ENCODE measurements at regions not wholly inside any gene's neighbourhood (a gene's known extent, or its start where the extent isn't known, plus 50 kb on each side); places are given as distances from the start of the nearest gene placed in this dataset.

GRCh38 chr19:34844277-34844676 lies 71.3 kb upstream of the ZNF599 start:
- no TSS peak for BruUV-seq (replicated peaks)
- Histone ChIP-seq H3K4me3 (replicated peaks in 1 of 2; ENCODE audit: low read depth in 1 of 2, low read length in 2 of 2) (no peak overlapping the region), H3K36me3 (ENCODE audit: control insufficient read depth in 1 of 2, insufficient read depth in 2 of 2, low read length in 2 of 2) (no peaks in the 10 kb centered on the region), H3K9me2 (ENCODE audit: insufficient read depth) (no peaks in the 10 kb centered on the region), H3K27me3 (ENCODE audit: insufficient read depth, low read length) (peaks cover 8% of the 10 kb centered on the region), H2AFZ (ENCODE audit: low read depth, low read length, poor library complexity, severe bottlenecking) (no peak overlapping the region), H3K79me2 (ENCODE audit: insufficient read depth, low read length) (no peaks in the 10 kb centered on the region), H3K4me2 (ENCODE audit: low read length) (no peak overlapping the region), H3K9me3 (ENCODE audit: control insufficient read depth in 1 of 2, insufficient read depth in 1 of 2, low read depth in 1 of 2, low read length in 2 of 2) (no peaks in the 10 kb centered on the region), H3K4me1 (ENCODE audit: control insufficient read depth in 1 of 2, insufficient read depth in 2 of 2, low read length in 2 of 2) (no peaks in the 10 kb centered on the region), H3K27ac (ENCODE audit: low read depth, low read length) (no peak overlapping the region), H3K9ac (ENCODE audit: low read length) (no peak overlapping the region), H4K20me1 (ENCODE audit: insufficient read depth) (no peaks in the 10 kb centered on the region)
- intact Hi-C loops (cut with micrococcal nuclease) = no loop called here
- no peak for DNase-seq (ENCODE audit: low read depth, low spot score)
- POLR2A ChIA-PET = no interaction called here
- RAD21 ChIA-PET (ENCODE audit: low non-redundant PET in 1 of 2, low total read pairs in 2 of 2, uncharacterized antibody in 2 of 2, unreplicated experiment in 2 of 2) = no interaction called here
- TF ChIP-seq REST (IDR thresholded peaks at IDR 0.05; ENCODE audit: low read depth) (no peak), CBX3 (IDR thresholded peaks at IDR 0.05; ENCODE audit: low read depth) (no peak), SP1 (IDR thresholded peaks at IDR 0.05; ENCODE audit: low read depth) (no peak), EZH2 (IDR thresholded peaks at IDR 0.05) (no peak), JUND (IDR thresholded peaks at IDR 0.05) (no peak), ATF3 (IDR thresholded peaks at IDR 0.05) (no peak), FOSL1 (IDR thresholded peaks at IDR 0.05; ENCODE audit: low read depth) (no peak), ELF1 (IDR thresholded peaks at IDR 0.05; ENCODE audit: borderline replicate concordance, low read depth) (no peak), YY1 (IDR thresholded peaks at IDR 0.05; ENCODE audit: extremely low read depth, insufficient replicate concordance, low read depth, low read length) (no peak), SIN3A (IDR thresholded peaks at IDR 0.05; ENCODE audit: low read depth) (no peak), ZBTB33 (IDR thresholded peaks at IDR 0.05; ENCODE audit: extremely low read depth, insufficient replicate concordance, low read length) (no peak), CTCF (IDR thresholded peaks at IDR 0.05 in 2 of 3, conservative IDR thresholded peaks at IDR 0.05 in 1 of 3; ENCODE audit: borderline replicate concordance in 1 of 3, insufficient read depth in 1 of 3, low read depth in 2 of 3, low read length in 2 of 3) (no peak), POLR2A (IDR thresholded peaks at IDR 0.05; ENCODE audit: borderline replicate concordance, extremely low read depth, insufficient read depth, insufficient read length) (no peak), ZFX (IDR thresholded peaks at IDR 0.05) (no peak), MAX (IDR thresholded peaks at IDR 0.05) (no peak), SRF (IDR thresholded peaks at IDR 0.05; ENCODE audit: low read depth) (no peak), ZNF274 (IDR thresholded peaks at IDR 0.05; ENCODE audit: low read depth, low read length) (no peak), CEBPB (IDR thresholded peaks at IDR 0.05; ENCODE audit: low read depth) (no peak)
- ATAC-seq = no peak
- CTCF ChIA-PET = no interaction called here
